ENCODE measurements at regions not wholly inside any gene's neighbourhood (a gene's known extent, or its start where the extent isn't known, plus 50 kb on each side); places are given as distances from the start of the nearest gene placed in this dataset.

DNA sequence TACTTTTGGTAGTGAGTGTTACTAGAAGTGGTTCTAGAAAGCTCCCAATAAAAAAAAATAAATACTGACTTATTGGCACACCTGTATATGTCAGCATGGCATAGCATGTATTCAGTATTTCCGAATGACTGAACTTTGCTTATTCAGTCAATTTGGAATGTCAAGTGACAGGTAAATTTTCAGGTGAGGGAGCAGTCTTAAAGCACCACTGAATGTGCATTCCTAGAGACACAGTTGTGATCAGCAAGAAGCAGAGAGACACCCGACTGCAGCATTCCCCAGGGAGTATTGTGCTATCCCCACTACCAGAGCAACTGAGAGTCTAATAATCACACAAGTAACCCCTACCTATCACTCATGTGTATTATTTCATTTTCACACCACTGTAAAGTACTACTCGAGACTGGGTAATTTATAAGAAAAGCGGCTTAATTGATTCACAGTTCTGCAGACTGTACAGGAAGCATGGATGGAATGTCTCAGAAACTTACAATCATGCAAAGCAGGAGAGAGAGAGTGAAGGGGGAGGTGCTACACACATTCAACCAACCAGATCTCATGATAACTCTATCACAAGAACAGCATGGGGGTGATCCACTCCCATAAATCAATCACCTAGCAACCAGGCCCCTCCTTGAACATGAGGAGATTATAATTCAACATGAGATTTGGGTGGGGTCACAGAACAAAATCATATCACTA, 201.5 kb downstream of the TBX15 start:
- ChIA-PET POLR2A (no interaction called here), CTCF (interaction anchor here (1.0 to 1.1 kb wide), 2 partner anchors 9 to 39 kb away, joined by 3 read pairs; no protein-coding TSS in a partner anchor)
- TF ChIP-seq, protein P1, sequence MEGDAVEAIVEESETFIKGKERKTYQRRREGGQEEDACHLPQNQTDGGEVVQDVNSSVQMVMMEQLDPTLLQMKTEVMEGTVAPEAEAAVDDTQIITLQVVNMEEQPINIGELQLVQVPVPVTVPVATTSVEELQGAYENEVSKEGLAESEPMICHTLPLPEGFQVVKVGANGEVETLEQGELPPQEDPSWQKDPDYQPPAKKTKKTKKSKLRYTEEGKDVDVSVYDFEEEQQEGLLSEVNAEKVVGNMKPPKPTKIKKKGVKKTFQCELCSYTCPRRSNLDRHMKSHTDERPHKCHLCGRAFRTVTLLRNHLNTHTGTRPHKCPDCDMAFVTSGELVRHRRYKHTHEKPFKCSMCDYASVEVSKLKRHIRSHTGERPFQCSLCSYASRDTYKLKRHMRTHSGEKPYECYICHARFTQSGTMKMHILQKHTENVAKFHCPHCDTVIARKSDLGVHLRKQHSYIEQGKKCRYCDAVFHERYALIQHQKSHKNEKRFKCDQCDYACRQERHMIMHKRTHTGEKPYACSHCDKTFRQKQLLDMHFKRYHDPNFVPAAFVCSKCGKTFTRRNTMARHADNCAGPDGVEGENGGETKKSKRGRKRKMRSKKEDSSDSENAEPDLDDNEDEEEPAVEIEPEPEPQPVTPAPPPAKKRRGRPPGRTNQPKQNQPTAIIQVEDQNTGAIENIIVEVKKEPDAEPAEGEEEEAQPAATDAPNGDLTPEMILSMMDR (IDR thresholded peaks at IDR 0.05; ENCODE audit: control extremely low read depth, extremely low read depth, low read depth, missing control alignments): no peak
- no peak for DNase-seq (ENCODE audit: extremely low spot score)

DNA sequence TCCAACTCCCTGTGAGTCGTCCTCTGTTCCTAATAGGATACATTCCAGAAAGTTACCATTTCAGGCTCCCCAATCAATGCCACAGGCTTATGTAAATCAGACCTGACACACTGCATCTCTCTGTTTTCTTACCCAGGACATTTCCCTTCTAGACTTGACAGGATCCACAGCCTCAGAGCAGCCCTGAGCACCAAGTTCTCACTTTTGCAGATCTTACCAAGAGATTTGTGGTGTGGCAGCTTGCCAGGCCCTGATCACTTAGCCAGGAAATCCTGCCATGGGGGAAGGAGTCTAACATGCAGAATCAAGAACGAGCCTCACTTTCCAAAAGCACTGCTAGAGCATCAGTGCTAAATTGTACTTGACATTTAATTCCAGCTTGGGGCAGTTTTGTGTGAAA, 202.9 kb downstream of the TBX15 start:
- DNase-seq (ENCODE audit: extremely low spot score): no peak
- TF ChIP-seq, protein P1 (IDR thresholded peaks at IDR 0.05; ENCODE audit: control extremely low read depth, extremely low read depth, low read depth, missing control alignments): no peak
- POLR2A ChIA-PET: no interaction called here
- CTCF ChIA-PET: interaction anchor here (0.9 to 1.1 kb wide), 2 partner anchors 19 to 40 kb away, joined by 3 read pairs; no protein-coding TSS in a partner anchor

DNA sequence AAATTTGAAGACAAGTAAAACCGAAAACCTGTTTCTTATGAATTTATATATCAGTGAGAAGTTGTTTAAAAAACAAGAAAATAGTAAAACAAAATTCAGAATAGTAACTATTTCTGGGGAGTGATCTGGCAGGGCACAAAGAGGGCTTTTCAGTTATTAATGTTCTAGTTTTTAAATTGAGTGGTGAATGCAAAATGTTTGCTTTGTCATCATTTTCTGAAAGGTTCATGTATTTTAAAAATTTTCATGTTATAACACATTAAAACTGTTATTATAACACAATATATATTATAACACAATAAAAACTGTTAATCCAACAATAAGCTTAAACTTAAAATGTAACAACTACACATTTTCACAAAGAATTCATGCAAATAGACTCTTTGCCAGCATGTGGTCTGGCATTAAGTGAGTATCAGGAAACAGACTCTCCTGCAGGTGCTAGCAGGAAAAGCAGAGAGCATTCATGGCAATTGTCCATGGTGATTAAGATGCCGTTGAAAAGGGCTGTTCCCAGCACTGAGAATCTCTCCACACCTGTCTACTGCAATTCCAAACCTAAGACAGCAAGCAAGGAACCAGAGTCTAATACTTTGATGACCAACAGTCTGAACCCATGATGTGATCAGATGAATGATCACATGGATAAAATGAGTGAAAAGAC, 204.9 kb downstream of the TBX15 start:
- DNase-seq (ENCODE audit: extremely low spot score): no peak
- ChIA-PET CTCF (no interaction called here), POLR2A (no interaction called here)
- TF ChIP-seq, protein P1 (IDR thresholded peaks at IDR 0.05; ENCODE audit: control extremely low read depth, extremely low read depth, low read depth, missing control alignments): no peak

DNA sequence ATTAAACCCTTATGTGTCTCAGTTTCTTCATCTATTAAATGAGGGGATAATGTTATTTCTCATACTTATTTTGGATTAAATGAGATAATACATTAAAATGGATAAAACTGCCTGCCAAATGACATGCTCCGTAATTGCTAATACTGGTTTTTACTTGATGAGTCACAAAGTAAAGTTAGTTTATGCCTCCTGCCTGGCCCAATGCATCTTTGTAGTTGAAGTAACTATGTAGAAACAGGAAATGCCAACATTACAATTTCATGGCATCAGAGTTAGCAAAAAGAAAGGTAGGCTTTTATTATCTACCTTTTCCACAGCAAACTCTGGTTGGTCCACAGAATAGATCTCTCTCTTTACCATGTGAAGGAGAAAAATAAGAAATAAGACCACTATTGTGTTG, 214.5 kb downstream of the TBX15 start:
- DNase-seq (ENCODE audit: extremely low spot score): no peak
- CTCF ChIA-PET: no interaction called here
- POLR2A ChIA-PET: no interaction called here
- TF ChIP-seq, protein P1 (IDR thresholded peaks at IDR 0.05; ENCODE audit: control extremely low read depth, extremely low read depth, low read depth, missing control alignments): no peak

DNA sequence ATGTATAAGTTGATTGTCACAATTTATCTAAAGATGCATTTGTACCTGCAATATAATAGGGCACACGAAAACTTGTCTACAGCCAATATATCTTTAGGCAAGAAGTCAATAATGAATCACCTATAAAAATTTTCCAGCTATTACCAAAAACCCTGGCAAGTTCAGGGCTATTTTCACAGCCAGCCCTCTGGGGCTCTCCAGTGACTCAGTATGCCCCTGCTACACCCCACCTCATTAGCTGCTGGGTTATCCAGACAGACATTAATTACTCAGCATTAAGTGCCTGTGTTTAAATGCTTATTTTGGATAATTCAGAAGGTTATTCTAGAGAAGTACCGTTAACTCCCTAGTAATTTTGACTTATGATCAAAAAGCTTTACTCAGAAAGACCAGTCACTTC, 220.2 kb downstream of the TBX15 start:
- DNase-seq (ENCODE audit: extremely low spot score): no peak
- TF ChIP-seq, protein P1 (IDR thresholded peaks at IDR 0.05; ENCODE audit: control extremely low read depth, extremely low read depth, low read depth, missing control alignments): no peak
- ChIA-PET CTCF (no interaction called here), POLR2A (no interaction called here)

DNA sequence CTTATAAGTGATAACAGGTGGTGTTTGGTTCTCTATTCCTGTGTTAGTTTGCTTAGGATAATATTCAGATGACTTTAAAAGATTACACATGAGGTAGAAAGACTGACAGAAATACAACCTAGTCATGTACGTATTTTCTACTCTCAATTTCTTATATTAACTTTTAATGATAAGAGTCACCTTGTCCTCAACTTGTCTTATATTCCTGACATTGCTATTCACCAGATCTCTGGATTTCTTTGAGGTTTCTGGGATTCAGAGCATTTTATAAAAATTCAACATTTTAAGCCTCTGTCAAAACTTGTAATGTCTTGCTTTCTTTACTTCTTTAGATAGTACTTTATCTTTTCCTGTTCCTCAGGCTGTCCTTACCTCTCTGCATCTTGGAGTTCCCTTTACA, 234.2 kb downstream of the TBX15 start:
- CTCF ChIA-PET: no interaction called here
- no peak for DNase-seq (ENCODE audit: extremely low spot score)
- POLR2A ChIA-PET: no interaction called here
- TF ChIP-seq, protein P1 (IDR thresholded peaks at IDR 0.05; ENCODE audit: control extremely low read depth, extremely low read depth, low read depth, missing control alignments): no peak

Measured in GM10248 (cell line).